ENCODE measurements at regions not wholly inside any gene's neighbourhood (a gene's known extent, or its start where the extent isn't known, plus 50 kb on each side); places are given as distances from the start of the nearest gene placed in this dataset.
A peak's percentile ranks its signal among the peaks of the same experiment; 100 is the strongest.

DNA sequence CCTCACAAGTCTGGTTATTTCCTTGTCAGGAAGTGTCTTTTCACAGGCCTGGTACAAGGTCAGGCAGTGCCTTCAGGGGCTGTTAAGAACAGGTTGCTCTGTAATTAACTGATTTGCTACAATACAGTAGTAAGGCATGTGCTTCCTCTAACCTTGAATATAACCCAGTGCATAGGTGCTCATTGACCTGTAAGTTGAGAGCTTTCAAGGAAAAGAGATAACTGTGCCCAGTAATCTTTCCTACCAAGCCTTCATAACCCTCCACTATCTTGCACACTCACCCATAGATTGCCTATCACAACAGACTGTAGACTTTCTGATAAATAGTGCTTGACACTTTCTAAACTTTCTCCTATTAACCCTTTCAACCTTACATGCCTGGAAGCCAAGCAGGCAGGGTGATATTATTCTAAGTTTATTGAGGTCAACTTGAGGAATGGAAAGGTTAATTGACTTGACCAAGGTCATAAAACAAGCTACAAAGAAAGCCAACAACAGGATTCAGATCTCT, 148.1 kb downstream of the PPARGC1A start:
- DNase-seq: no peak

DNA sequence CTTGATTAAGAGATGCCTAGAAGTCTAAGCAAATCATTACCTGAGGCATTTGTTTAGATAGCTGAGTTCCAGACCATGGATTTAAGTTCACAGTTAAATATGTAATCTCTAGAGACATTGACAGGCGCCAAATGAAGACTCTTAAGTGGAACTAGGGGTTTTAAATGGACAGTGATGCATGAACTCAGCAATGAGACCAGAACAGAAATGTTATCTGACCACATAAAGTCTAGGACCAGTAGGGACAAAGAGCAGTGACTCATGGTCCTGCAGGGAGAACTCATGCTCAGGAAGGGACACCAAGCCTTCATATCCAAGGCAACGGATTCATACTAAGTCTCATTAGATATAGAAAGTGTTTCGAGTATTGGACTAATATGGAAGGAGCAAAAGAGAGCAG, 152.3 kb downstream of the PPARGC1A start:
- no peak for DNase-seq

DNA sequence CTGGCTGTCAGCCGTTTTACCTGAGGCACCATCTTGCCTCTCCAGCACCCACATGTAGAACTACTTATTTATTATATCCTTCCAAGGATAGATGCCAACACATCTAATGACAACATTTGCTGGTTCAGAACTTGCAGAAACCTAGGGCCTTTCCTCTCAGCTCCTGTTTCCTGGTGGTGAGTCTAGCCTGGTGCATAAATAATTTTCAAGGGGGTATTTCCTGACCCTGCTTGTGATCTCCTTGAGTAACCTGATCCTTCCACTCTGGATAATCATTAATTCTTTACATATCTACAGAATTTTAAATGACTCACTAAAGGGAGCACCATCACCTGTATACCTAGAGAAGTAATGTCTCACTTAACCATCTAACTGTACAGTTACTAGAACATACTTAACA, 153.4 kb downstream of the PPARGC1A start:
- no peak for DNase-seq

DNA sequence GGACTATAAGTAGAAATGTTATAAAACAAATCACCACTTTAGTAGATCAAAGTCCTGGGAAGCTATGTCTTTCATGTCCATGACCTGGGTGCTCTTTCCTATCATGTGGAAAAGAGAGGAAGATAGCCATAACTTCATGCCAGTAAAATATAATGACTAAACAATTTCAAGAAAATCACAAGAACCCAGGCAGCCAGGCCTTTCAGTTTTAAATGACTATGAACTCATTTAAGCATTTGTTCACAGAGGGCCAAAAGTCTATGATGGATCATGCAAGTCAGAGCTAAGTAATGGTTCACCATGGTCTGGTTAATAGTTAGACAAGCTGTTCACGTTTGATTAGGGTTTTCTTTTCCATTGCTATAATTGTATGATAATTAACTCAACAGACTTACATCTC, 155.8 kb downstream of the PPARGC1A start:
- no peak for DNase-seq

DNA sequence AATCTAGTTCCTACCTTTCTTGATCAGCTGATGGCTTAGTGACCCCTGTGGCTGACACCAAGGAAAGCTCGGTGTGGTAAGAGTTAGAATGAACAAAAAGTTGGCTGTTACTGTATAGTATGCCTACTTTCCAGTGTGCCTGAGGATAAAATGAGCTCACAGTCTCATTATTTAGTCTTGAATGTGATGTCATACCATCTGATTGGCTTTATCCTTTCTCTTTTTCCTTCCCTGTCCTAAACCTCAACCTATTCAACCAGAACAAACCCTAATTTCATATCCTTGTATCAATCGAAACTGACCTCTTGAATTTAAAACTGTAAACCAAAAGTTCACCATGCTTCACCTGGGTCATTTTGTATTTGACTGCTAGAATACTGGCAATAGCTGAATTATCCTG, 156.4 kb downstream of the PPARGC1A start:
- no peak for DNase-seq

DNA sequence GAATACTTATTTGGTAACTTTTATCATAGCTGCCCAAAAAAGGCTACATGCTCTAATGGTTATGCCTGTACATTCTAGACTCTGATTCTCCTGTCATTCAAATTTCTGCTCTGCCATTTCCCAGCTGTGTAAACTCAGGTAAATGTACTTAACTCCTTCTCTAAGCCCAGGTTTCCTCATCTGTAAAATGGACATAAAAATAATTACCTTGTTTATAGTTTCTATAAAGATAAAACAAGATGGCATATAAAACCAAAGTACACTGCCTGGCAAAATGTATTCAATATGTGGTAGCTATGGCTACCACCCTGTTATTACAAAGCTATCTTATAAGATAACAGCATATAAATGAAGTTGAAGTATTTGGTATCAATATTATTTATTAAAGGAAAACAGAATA, 158.8 kb downstream of the PPARGC1A start:
- DNase-seq: no peak

DNA sequence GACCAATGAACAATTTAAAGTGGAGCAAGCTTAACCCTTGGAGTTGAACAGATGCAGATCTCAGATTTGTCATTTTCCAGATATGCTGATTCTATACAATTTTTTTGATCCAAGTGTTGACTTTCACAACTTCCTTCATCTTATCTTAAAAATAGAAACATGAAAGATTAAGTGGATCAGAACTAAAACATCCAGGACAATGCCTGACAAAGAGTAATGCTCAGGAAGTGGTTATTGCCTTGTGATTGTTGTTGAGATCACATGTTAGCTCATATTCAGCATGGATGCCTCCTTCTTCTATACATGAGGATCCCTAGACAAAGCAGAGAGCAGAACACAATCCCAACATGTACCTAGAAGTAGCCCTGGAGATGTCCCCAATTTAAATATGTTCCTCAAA, 160.9 kb downstream of the PPARGC1A start:
- DNase-seq: no peak

DNA sequence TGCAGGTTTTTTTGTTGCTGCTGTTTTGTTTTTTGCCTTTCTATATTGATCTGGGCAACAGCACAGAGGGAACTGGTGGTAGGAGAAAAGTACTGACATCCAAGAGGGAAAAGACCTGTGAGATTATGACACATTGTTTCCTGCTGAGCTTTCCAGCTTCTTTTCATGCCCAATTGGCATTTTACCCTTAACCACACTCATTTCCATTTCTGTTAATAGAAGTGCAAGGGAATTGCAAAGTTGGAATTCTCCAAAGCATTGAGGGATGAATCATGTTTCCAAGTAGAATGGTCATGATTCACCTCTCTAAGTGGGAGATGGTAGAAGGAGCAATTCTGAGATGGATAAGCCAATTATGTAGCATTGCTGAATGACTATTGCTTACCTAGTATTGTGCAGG, 161.5 kb downstream of the PPARGC1A start:
- DNase-seq: no peak

DNA sequence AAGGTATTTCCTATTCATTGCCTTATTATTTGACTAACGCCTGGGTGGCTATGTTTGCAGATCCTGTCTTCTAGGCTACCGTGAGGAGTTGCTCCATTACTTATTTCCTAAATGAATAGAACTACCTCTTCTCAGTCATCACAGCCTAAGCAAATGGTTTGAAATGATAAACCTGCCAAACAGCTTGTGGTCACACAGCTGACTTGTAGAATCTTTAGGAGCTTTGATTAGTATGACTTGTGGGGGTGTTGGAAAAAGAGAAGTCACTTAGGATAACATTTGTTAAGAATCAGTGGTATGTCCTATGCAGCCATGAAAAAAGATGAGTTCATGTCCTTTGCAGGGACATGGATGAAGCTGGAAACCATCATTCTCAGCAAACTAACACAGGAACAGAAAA, 169.3 kb downstream of the PPARGC1A start:
- DNase-seq: no peak

DNA sequence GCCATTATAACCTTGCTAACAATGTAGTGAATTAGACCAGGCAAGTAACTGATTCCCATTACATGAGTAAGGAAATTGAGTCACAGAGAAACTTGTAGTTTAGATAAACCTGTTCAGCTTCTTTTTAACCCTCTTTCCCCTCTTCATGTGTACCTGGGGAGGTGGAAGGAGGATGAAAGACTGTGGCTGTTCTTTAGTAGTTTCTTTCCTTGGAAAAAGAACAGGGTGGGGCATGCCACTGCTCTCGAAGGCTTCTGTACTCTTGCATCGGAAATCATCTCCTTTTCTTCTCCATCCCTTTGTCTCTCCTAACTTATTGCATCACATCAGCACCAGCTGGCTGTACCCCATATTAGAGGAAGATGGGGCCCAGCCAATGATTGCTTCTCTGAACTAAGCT, 171.4 kb downstream of the PPARGC1A start:
- DNase-seq: no peak

DNA sequence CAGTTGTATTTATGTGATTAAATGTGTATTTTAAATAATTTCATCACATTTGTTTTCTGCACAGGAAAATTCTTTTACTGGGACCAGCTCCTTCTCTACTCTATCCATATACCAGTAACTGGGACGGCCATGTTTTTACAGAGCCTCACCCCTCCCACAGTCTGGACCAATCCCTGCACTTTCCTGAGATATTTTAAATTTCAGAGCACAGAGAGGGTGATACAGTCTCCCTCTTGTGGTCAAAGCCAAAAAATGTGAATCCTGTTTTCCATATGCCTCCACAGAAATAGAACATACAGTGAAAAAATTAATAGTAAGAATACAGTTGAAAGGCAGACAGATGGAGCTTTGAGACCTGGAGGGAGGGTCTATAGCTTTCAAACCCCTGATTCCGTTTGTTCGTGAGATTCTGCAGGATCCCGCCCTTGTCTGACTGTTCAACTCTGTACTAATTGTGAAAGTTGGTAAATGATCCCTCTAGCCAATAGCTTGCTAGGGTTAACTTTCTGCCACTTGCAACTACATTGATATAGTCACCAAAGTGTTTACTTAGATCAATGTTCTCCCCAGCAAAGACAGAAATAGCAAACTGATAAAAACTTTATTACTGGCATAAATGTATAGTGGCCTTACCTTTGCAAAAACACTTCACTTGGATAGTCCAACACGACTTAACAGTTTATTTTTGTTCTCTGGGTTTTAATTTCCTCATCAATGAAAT, 172.2 kb downstream of the PPARGC1A start:
- peak; percentile 5 for DNase-seq

DNA sequence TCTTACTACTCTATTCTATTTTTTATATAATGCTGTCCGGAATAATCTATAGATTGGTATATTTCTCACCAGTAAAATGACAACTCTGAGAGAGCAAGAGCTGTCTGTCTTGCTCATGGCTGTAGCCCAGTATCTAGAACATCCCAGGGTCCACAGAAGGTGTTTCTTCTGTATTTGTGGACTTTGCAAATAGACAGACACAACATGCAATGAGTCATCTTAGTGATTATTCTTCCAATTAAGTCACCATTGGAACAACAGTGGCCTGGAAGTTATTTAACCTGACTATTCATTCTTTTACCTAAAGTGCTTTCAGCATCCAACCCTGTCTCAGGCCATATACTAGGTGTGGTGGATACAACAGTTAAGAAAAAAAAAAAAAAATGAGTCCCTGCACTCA, 179.5 kb downstream of the PPARGC1A start:
- DNase-seq: no peak

DNA sequence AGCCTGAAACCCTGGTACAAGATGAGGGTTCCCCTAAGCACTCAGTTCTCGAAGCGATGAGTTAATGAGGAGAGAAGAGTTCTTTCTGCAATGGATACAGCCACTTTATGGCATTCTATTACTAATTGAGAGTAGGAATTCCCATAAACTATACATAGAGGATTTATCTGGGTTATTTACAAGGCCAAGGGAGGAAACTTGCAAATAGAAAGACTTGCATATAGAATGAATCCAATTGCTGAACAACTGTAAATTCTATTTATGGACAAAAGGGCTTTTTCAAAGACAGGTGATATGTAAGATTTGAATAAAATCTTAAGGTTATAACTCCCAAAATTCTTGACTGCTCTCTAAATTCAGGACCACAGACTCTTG, 182.2 kb downstream of the PPARGC1A start:
- DNase-seq: no peak

DNA sequence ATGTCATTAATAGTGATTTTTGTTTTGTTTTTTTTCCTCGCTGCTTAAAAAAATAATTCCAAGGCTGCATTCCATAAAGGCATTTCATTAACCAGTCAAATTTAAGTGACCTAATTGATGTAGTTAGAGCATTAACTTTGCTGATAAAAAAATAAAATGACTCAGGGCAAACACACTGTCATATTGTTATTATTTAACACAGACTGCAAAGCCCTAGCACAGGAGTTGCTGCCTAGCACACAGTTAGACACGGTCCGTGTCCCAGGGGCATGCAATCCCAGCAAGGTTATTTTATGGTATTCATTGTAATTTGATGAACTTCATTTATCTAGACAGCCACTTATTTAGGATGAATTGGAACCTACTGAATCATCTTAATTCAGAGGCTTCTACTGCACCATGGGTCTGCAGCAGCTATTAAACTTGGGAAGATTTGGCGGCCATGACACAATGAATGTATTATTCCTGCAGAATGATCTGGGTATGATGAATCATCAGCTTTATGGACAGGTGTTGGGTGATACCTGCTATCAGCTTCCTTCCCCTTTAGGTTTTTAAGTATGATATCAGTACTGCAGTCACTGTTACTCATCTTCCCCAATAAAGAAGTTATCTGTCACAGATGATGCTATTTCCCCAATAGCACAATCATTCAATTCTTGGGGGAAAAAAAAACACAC, 182.7 kb downstream of the PPARGC1A start:
- DNase-seq: no peak

DNA sequence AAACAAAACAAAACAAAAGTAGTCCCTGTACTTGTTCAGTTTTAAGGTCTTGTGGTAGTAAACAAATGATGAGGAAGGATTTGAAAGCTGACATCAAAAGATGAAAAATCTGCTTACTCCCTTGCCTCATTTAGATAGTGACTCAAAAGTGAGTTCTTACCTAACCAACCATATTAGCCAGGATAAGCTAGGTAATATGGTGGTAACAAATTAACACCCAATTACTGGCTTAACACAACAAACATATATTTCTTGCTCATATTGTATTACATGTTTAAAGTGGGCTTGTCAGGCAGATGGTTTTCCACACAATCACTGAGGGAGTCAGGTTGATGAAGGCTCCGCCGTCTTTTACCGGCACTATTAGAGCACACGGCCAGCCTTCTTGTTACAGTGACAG, 189.7 kb downstream of the PPARGC1A start:
- DNase-seq: no peak

DNA sequence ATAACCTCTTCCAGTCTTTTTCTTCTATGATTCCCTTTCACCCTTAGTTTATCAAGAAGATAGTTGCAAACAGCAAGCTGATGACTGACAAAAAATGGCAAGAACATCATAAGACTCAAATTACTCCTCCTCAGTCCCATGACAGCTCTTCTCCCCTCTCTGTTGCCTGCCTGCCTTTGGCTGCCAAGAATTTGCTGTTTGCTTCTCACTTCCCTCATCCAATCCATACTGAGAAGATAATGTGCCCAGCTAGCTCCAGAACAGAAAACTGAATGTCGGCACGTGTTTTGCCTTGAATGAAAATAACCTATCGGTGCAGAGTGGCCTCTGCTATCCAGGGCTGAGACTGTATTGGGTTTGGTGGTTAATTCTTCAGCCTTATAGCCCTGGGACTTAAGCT, 192.1 kb downstream of the PPARGC1A start:
- no peak for DNase-seq

DNA sequence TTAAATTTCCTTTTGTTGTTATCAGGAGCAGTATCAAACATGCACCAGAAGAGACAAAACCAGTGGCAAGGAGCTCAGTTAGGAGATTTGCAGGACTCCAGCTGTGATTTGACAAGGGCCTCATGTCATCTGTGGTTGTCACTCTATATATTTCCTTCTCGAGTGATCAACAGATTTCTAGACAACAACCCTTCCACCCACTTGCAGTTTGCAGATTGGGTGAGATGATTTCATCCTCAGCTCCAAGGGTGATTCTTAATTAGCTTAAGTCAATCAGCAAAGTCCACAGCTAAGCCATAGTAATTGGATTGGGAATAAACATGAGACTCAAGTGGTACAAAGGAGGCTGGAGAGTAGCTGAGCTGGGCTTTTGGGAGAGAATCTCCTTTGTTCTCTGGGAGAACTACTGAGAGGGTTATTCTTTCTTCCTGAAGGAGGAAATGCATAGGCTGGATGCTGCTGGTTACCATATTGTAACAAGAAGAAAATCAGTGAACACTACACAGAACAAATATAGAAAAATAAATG, 192.8 kb downstream of the PPARGC1A start:
- DNase-seq: no peak

DNA sequence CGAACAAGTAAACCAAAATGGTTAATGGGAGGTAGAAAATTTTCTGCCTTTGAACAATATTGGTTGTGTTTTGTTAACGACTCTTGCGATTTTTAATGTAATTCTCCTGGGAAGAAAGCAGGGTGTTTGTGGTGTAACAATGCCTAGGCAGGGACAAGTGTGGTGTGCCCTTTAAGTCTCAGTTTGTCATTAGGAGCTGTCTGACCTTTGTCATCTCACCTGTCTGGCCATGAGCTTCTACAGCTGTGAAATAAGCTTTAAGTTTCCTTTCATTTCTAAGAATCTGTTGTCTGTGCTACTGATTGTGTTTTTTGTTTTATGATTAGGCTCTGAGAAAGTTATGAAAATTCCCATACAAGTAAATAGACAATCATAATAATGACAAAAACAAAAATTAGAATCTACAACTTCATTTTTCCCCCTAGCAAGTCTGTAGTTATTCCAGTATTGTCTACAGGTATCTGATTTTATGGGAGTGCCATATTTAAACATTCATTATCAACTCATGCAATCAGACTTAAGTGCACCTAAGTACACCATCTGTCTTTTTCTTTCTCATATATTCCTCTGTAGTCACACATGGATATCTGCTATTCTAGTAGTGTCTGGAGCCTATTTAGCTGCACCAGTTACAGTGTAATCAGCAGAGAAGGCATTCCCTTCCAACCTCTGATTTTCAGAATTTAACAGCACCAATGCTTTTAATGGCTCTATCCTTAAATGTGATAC, 203.5 kb downstream of the PPARGC1A start:
- DNase-seq: no peak

DNA sequence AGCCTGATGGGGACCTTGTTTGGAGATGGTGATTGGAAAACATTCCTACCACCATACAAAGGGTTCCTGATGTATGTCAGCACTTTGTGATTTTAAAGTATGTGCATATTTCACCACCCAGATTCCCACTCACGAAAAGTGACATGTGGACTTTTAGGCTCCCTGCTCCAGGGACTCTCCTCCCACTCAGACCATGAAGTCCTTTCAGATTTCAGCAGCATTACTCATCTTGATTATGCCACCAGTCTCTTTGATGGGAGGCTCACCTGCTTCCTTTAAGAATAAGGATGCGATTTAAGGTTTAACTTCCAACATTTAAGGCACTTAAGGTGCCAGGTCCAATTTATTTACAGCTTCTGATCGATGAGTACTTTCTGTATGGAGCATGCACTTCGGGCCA, 204.4 kb downstream of the PPARGC1A start:
- no peak for DNase-seq

DNA sequence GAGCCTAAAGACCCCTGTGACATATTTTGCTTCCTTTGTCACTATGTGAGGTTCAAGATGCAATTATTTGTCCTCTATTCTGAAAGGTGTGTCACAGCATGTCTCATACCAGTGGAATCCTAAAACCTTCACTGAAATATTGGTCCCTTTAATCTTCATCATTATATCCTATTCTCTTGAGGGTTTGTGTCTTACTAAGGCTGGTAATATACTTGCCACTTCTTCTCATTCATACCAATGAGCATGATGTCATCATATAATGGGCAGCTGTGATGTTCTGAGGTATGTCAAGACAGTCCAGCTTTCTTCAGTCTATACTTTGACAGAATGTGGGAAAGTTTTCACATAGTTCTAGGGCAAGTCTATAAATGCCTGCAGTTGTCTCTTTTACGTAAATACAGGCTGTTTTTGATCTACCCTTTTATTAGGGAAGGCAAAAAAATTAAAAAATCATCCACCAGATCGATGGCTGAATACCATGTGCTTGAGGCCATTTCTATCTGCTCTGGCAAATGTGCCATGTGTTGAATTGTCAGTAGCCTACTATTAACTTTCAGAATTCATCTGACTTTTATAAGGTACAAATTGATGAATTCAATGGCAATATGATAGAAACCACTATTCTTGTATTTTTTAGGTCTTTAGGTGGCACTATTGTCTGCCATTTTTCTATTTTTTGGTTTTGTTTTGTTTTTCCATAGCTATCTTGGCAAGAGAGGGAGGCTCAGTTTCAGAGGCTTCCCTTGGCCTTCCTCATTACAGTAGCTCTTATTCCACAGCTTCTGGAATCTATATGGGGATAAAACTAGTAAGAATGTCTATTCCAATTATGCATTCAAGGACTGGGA, 209.0 kb downstream of the PPARGC1A start:
- no peak for DNase-seq

DNA sequence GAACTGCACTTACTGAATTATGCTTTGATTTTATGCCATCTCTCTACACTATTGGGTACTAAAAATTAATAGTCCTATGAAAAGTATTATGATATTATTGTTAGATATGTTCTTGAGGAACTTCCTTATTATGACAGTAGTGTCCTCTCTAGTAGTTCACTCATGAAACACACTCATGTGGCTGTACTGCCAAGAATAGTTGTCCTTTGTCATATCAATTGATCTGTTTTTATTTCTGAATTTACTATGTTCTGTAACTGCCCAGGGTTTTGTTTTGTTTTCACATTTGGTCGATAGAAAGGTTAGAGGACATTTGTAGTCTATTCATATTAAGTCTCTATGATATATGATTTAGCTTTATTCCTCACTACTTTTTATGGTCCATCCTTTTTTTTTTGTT, 215.2 kb downstream of the PPARGC1A start:
- DNase-seq: no peak

DNA sequence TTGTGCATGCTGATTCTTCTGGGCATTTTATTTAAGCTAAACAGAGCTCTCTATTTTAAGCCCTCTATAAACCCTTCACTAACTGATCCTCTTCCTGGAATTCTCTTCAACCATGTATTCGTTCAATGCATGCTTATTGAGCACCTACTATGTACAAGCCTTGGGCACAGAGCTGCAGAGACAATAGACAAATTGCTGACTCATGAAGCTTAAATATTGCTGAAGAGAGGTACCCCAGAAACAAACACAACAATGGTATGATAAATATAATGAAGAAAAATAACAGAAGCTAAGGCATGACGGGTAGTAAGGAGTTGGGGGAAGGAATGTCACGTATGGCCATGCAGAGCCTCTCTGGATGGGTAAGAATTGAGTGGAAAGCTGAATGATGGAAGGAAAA, 222.2 kb downstream of the PPARGC1A start:
- DNase-seq: no peak

DNA sequence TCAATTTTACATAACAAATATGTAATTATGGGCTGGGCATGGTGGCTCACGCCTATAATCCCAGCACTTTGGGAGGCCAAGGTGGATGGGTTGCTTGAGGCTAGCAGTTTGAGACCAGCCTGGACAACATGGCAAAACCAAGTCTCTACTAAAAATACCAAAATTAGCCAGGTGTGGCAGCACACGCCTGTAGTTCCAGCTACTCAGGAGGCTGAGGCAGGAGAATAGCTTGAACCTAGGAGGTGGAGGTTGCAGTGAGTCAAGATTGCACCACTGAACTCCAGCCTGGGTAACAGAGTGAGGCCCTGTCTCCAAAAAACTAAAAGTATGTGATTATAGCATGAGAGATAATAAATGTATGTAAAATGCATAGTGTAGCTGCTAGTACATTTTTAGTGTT, 229.0 kb downstream of the PPARGC1A start:
- no peak for DNase-seq
